Sigmoid colon (tissue), 4 donors: ENCODE measurements at regions not wholly inside any gene's neighbourhood (a gene's known extent, or its start where the extent isn't known, plus 50 kb on each side); places are given as distances from the start of the nearest gene placed in this dataset.

Source experiments
- POLR2A ChIP-seq, 2 donors: fragments of 450-650 bp; IDR thresholded peaks; one replicate each; pipeline ENCODE4 v1.6.1; 2016; ENCODE audit warnings: antibody characterized with exemption in 2 of 2, mild to moderate bottlenecking in 2 of 2, moderate library complexity in 2 of 2
- POLR2AphosphoS5 ChIP-seq, 4 donors: sonication (generic); formaldehyde crosslinking; IDR thresholded peaks; one replicate each; pipeline ENCODE4 v1.6.1; 2017; ENCODE audit warnings: antibody characterized with exemption in 4 of 4
- TF ChIP-seq, protein P1 (sequence below), 4 experiments: fragments of 450-650 bp in 3 of 4; fragments of 200-600 bp in 1 of 4; IDR thresholded peaks; one replicate each; pipeline ENCODE4 v1.5.1; 2016 to 2019; ENCODE audit warnings: antibody characterized with exemption in 4 of 4, mild to moderate bottlenecking in 3 of 4, moderate library complexity in 2 of 4

- TF ChIP-seq POLR2A (IDR thresholded peaks at IDR 0.05) (no peak), POLR2AphosphoS5 (IDR thresholded peaks at IDR 0.05) (no peak)
- TF ChIP-seq, protein P1, sequence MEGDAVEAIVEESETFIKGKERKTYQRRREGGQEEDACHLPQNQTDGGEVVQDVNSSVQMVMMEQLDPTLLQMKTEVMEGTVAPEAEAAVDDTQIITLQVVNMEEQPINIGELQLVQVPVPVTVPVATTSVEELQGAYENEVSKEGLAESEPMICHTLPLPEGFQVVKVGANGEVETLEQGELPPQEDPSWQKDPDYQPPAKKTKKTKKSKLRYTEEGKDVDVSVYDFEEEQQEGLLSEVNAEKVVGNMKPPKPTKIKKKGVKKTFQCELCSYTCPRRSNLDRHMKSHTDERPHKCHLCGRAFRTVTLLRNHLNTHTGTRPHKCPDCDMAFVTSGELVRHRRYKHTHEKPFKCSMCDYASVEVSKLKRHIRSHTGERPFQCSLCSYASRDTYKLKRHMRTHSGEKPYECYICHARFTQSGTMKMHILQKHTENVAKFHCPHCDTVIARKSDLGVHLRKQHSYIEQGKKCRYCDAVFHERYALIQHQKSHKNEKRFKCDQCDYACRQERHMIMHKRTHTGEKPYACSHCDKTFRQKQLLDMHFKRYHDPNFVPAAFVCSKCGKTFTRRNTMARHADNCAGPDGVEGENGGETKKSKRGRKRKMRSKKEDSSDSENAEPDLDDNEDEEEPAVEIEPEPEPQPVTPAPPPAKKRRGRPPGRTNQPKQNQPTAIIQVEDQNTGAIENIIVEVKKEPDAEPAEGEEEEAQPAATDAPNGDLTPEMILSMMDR (IDR thresholded peaks at IDR 0.05): no peak
These were observed 213.8 kb downstream of the NR2F2 start for GRCh38 chr15:96544162-96544756.
